GM18951 (cell line): ENCODE measurements at regions not wholly inside any gene's neighbourhood (a gene's known extent, or its start where the extent isn't known, plus 50 kb on each side); places are given as distances from the start of the nearest gene placed in this dataset.

ENCODE experiments used
- POLR2A ChIP-seq: IDR thresholded peaks from 4 replicates; pipeline ENCODE4 v1.6.1; 2011; ENCODE audit warnings: mild to moderate bottlenecking; ENCODE audit not compliant: insufficient read length, insufficient read depth; ENCODE audit errors: extremely low read depth
- in situ Hi-C: fragments of 300-500 bp; cut with MboI; formaldehyde crosslinking; loops from one replicate; pipeline ENCODE4 v1.12.0; 2022; ENCODE audit warnings: low sequenced_read_pairs, mixed read lengths, inconsistent platforms; ENCODE audit not compliant: unreplicated experiment

- no peak for TF ChIP-seq POLR2A
- in situ Hi-C loops = no loop called here
Observed at GRCh38 chr2:147756069-147756468, 88.8 kb upstream of the ACVR2A start.

GRCh38 chr2:147740211-147740927 lies 104.5 kb upstream of the ACVR2A start:
- in situ Hi-C loops = no loop called here
- no peak for TF ChIP-seq POLR2A

- no peak for TF ChIP-seq POLR2A
- in situ Hi-C loops = no loop called here
Observed at GRCh38 chr2:147739508-147739907, 105.3 kb upstream of the ACVR2A start.

- in situ Hi-C loops = no loop called here
Observed at GRCh38 chr2:147718831-147719230, 126.0 kb upstream of the ACVR2A start.

GRCh38 chr2:147716906-147717305 lies 127.9 kb upstream of the ACVR2A start:
- TF ChIP-seq POLR2A = no peak
- in situ Hi-C loops = no loop called here

More at GRCh38 chr2:147718831-147719230, 126.0 kb upstream of the ACVR2A start:
- no peak for TF ChIP-seq POLR2A

- no peak for TF ChIP-seq POLR2A
- in situ Hi-C loops = no loop called here
Observed at GRCh38 chr2:147715807-147716206, 129.0 kb upstream of the ACVR2A start.

GRCh38 chr2:147714582-147714981 lies 130.2 kb upstream of the ACVR2A start:
- no peak for TF ChIP-seq POLR2A
- in situ Hi-C loops = no loop called here

- in situ Hi-C loops = no loop called here
- TF ChIP-seq POLR2A = no peak
Observed at GRCh38 chr2:147713349-147713748, 131.5 kb upstream of the ACVR2A start.

GRCh38 chr2:147712051-147712450 lies 132.8 kb upstream of the ACVR2A start:
- TF ChIP-seq POLR2A = no peak
- in situ Hi-C loops = no loop called here

GRCh38 chr2:147711031-147711430 lies 133.8 kb upstream of the ACVR2A start:
- no peak for TF ChIP-seq POLR2A
- in situ Hi-C loops = no loop called here

GRCh38 chr2:147709655-147710054 lies 135.2 kb upstream of the ACVR2A start:
- in situ Hi-C loops = no loop called here
- no peak for TF ChIP-seq POLR2A

GRCh38 chr2:147703171-147703570 lies 141.7 kb upstream of the ACVR2A start:
- in situ Hi-C loops = no loop called here
- TF ChIP-seq POLR2A = no peak

GRCh38 chr2:147698166-147698565 lies 146.7 kb upstream of the ACVR2A start:
- in situ Hi-C loops = no loop called here
- no peak for TF ChIP-seq POLR2A

GRCh38 chr2:147696426-147696825 lies 148.4 kb upstream of the ACVR2A start:
- in situ Hi-C loops = no loop called here
- TF ChIP-seq POLR2A = no peak

- in situ Hi-C loops = no loop called here
- no peak for TF ChIP-seq POLR2A
Observed at GRCh38 chr2:147689220-147689909, 155.5 kb upstream of the ACVR2A start.

GRCh38 chr2:147688242-147688641 lies 156.6 kb upstream of the ACVR2A start:
- no peak for TF ChIP-seq POLR2A
- in situ Hi-C loops = no loop called here
